ENCODE measurements at regions not wholly inside any gene's neighbourhood (a gene's known extent, or its start where the extent isn't known, plus 50 kb on each side); places are given as distances from the start of the nearest gene placed in this dataset.

- TF ChIP-seq JUND (CRISPR knock-in tag; IDR thresholded peaks at IDR 0.05), result no peak
- TF ChIP-seq ATF3 (CRISPR knock-in tag; IDR thresholded peaks at IDR 0.05), result no peak
- no peak for TF ChIP-seq ZBTB8A (CRISPR knock-in tag; IDR thresholded peaks at IDR 0.05; ENCODE audit: borderline replicate concordance, low read depth)
- TF ChIP-seq HNF1A (IDR thresholded peaks at IDR 0.05; ENCODE audit: low read depth), result no peak
- no peak for TF ChIP-seq HNF1A (CRISPR knock-in tag; IDR thresholded peaks at IDR 0.05; ENCODE audit: borderline replicate concordance)
- no peak for TF ChIP-seq CTCF (CRISPR knock-in tag; IDR thresholded peaks at IDR 0.05)
- no peak for TF ChIP-seq RORA (CRISPR knock-in tag; IDR thresholded peaks at IDR 0.05)
- no peak for TF ChIP-seq ZNF501 (CRISPR knock-in tag; IDR thresholded peaks at IDR 0.05)
- no peak for TF ChIP-seq FOSL1 (CRISPR knock-in tag; IDR thresholded peaks at IDR 0.05; ENCODE audit: borderline replicate concordance)
- TF ChIP-seq FOXO4 (CRISPR knock-in tag; conservative IDR thresholded peaks at IDR 0.05), result no peak
- no peak for TF ChIP-seq PLSCR1 (CRISPR knock-in tag; IDR thresholded peaks at IDR 0.05; ENCODE audit: borderline replicate concordance)
- no peak for TF ChIP-seq USF2 (IDR thresholded peaks at IDR 0.05; ENCODE audit: low read depth, low read length)
- TF ChIP-seq USF2 (CRISPR knock-in tag; IDR thresholded peaks at IDR 0.05; ENCODE audit: borderline replicate concordance), result no peak
These were observed 178.0 kb upstream of the MKI67 start for GRCh38 chr10:128304271-128304670.

Data from HepG2 (cell line).